LNCaP clone FGC (cell line): ENCODE measurements at regions not wholly inside any gene's neighbourhood (a gene's known extent, or its start where the extent isn't known, plus 50 kb on each side); places are given as distances from the start of the nearest gene placed in this dataset.

Experiments used
- DNase-seq: peaks from one replicate; pipeline ENCODE4 v3.0.0-alpha.2; 2011; ENCODE audit warnings: low read depth
- H3K4me3 ChIP-seq: 2 replicates; pipeline ENCODE4 v1.5.1; 2011; ENCODE audit warnings: mild to moderate bottlenecking, low read depth, low read length, control low read depth
- TF ChIP-seq, protein P1 (sequence below): IDR thresholded peaks from 2 replicates; pipeline ENCODE4 v1.5.1; 2012; ENCODE audit warnings: mild to moderate bottlenecking; ENCODE audit not compliant: control insufficient read depth, insufficient read depth; ENCODE audit errors: extremely low read depth

DNA sequence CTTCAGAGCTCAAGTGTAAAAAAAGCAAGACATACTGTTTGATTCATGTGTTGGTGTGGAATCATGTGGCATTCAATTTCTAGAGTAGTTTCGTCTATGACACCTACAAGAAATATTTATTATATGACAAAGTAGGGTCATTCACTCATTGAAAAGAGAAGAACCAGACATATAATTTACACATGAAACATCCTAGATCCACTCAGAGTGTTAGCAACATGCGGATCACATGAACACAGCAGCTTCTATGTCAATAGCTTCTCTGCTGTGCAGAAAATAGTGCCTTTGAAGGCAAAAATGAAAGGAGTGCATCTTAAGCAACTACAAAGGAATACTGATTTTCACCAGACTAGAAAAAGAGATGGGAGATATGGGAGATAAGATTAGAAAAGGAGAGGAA, 569.8 kb downstream of the RPS29 start:
- no peak for DNase-seq
- TF ChIP-seq, protein P1, sequence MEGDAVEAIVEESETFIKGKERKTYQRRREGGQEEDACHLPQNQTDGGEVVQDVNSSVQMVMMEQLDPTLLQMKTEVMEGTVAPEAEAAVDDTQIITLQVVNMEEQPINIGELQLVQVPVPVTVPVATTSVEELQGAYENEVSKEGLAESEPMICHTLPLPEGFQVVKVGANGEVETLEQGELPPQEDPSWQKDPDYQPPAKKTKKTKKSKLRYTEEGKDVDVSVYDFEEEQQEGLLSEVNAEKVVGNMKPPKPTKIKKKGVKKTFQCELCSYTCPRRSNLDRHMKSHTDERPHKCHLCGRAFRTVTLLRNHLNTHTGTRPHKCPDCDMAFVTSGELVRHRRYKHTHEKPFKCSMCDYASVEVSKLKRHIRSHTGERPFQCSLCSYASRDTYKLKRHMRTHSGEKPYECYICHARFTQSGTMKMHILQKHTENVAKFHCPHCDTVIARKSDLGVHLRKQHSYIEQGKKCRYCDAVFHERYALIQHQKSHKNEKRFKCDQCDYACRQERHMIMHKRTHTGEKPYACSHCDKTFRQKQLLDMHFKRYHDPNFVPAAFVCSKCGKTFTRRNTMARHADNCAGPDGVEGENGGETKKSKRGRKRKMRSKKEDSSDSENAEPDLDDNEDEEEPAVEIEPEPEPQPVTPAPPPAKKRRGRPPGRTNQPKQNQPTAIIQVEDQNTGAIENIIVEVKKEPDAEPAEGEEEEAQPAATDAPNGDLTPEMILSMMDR, result no peak
- no peak overlapping the region for H3K4me3 ChIP-seq

GRCh38 chr14:49014476-49014875, 571.7 kb downstream of the RPS29 start:
- TF ChIP-seq, protein P1, result no peak
- no peak for DNase-seq
- H3K4me3 ChIP-seq, result no peak overlapping the region

- no peak overlapping the region for H3K4me3 ChIP-seq
- TF ChIP-seq, protein P1, result no peak
- no peak for DNase-seq
Measured at GRCh38 chr14:49008363-49008762, 577.8 kb downstream of the RPS29 start.

GRCh38 chr14:48991141-48991540, 595.0 kb downstream of the RPS29 start:
- H3K4me3 ChIP-seq, result no peak overlapping the region
- DNase-seq, result no peak
- TF ChIP-seq, protein P1, result no peak

DNA sequence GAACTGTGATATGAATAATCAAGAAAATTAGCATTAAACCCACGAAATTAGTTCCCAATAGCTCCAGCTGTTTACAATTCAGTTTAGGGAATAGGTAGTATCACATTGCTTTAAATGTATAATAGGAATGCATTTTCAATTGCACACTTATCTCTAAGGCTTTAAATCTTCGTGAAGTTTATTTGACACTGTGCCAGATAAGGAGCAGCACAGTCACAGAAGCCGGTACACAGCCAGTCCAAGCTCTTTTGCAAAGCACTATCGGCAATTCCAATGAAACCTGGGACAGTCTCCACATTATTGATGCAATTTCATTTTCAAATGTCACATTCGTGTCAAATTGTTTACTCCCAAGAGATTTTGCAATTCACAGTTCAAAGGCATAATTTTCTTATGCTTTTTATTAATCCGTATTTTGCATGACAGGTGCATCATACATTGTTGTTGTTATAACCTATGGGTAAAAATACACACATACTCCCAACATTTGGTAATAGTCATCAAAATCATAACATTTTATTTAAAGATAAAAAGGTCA, 602.8 kb downstream of the RPS29 start:
- no peak for DNase-seq
- H3K4me3 ChIP-seq, result no peak overlapping the region
- TF ChIP-seq, protein P1, result no peak

DNA sequence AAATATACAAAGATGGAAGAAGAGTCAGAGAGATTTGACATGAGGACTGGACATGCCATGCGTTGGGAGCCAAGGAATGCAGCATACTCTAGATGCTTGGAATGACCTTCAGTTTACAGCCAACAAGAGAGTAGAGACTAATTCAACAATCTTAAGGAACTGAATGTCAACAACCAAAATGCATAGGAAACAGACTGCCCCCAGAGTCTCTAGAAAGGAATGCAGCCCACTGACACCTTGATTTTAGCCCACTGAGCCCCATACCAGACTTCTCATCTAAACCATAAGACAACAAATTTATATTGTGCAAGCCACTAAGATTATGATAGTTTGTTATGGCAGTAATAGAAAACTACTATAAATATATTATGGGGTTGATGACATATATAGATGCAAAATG, 611.2 kb downstream of the RPS29 start:
- no peak overlapping the region for H3K4me3 ChIP-seq
- no peak for DNase-seq
- TF ChIP-seq, protein P1, result no peak

DNA sequence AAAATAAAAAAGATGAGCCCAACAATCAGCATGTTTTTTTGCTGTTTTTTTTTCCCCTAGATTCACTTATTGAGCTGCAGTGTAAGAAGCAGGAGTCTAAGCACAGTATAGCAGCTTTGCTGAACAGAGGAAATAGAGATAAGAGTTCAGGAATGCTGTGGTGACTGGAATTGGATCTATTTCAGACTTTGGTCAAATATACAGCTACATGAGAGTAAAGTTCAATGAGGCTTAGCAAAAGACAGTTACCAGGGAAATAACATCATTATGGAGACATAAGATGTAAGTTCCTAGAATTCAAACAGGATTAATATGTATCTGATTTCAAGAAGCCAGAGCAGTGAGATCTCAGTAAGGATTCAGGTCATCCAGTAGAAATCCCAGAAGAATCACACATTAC, 613.0 kb downstream of the RPS29 start:
- TF ChIP-seq, protein P1, result no peak
- DNase-seq, result no peak
- H3K4me3 ChIP-seq, result no peak overlapping the region
